HEK293 (cell line): ENCODE measurements at regions not wholly inside any gene's neighbourhood (a gene's known extent, or its start where the extent isn't known, plus 50 kb on each side); places are given as distances from the start of the nearest gene placed in this dataset.

Experiments
- CTCF ChIP-seq: fragments of 450-650 bp; formaldehyde crosslinking; IDR thresholded peaks from 2 replicates; pipeline ENCODE4 v1.5.1; 2016; ENCODE audit warnings: missing biosample characterization, missing genetic modification characterization
- GFI1B ChIP-seq: fragments of 450-650 bp; formaldehyde crosslinking; IDR thresholded peaks from 2 replicates; pipeline ENCODE4 v1.5.1; 2016; ENCODE audit warnings: missing biosample characterization, missing genetic modification characterization
- PRDM10 ChIP-seq: fragments of 450-650 bp; formaldehyde crosslinking; IDR thresholded peaks from 2 replicates; pipeline ENCODE4 v1.5.1; 2016; ENCODE audit warnings: missing biosample characterization, missing genetic modification characterization
- REST ChIP-seq: fragments of 450-650 bp; formaldehyde crosslinking; IDR thresholded peaks from 2 replicates; pipeline ENCODE4 v1.5.1; 2016; ENCODE audit warnings: missing biosample characterization, missing genetic modification characterization
- SETDB1 ChIP-seq: IDR thresholded peaks from one replicate; pipeline ENCODE4 v1.6.1; 2017; ENCODE audit warnings: mild to moderate bottlenecking, low read length, moderate library complexity, mixed read lengths; ENCODE audit not compliant: insufficient read length
- YY1 ChIP-seq: fragments of 450-650 bp; formaldehyde crosslinking; IDR thresholded peaks from 2 replicates; pipeline ENCODE4 v1.5.1; 2018; ENCODE audit warnings: missing biosample characterization, missing genetic modification characterization
- ZFP41 ChIP-seq: fragments of 450-650 bp; formaldehyde crosslinking; IDR thresholded peaks from 2 replicates; pipeline ENCODE4 v1.5.1; 2016; ENCODE audit warnings: missing biosample characterization, missing genetic modification characterization, borderline replicate concordance
- ZFP69B ChIP-seq: fragments of 450-650 bp; formaldehyde crosslinking; IDR thresholded peaks from 2 replicates; pipeline ENCODE4 v1.5.1; 2016; ENCODE audit warnings: missing biosample characterization, missing genetic modification characterization
- ZNF114 ChIP-seq: fragments of 450-650 bp; formaldehyde crosslinking; IDR thresholded peaks from 2 replicates; pipeline ENCODE4 v1.5.0; 2017; ENCODE audit warnings: missing biosample characterization, missing genetic modification characterization
- ZNF148 ChIP-seq: fragments of 450-650 bp; formaldehyde crosslinking; IDR thresholded peaks from 2 replicates; pipeline ENCODE4 v1.5.0; 2017; ENCODE audit warnings: missing biosample characterization, missing genetic modification characterization, borderline replicate concordance
- ZNF391 ChIP-seq: fragments of 450-650 bp; formaldehyde crosslinking; IDR thresholded peaks from 2 replicates; pipeline ENCODE4 v1.5.1; 2016; ENCODE audit warnings: low read depth, missing biosample characterization, missing genetic modification characterization, borderline replicate concordance
- ZNF555 ChIP-seq: fragments of 450-650 bp; formaldehyde crosslinking; conservative IDR thresholded peaks from 2 replicates; pipeline ENCODE4 v1.5.1; 2017; ENCODE audit warnings: missing biosample characterization, mild to moderate bottlenecking, missing genetic modification characterization, inconsistent platforms
- ZNF837 ChIP-seq: fragments of 450-650 bp; formaldehyde crosslinking; IDR thresholded peaks from 2 replicates; pipeline ENCODE4 v1.5.1; 2016; ENCODE audit warnings: missing biosample characterization, missing genetic modification characterization

- TF ChIP-seq CTCF (tag by site-specific recombination) (no peak), PRDM10 (no peak), ZNF837 (no peak), ZNF148 (tag by site-specific recombination) (no peak), ZNF114 (tag by site-specific recombination) (no peak), ZFP69B (tag by site-specific recombination) (no peak), ZNF555 (tag by site-specific recombination) (no peak), ZFP41 (tag by site-specific recombination) (no peak), GFI1B (tag by site-specific recombination) (no peak), YY1 (tag by site-specific recombination) (no peak), SETDB1 (no peak), REST (tag by site-specific recombination) (no peak), ZNF391 (no peak)
Measured at GRCh38 chr12:105858981-105859710, 279.6 kb downstream of the NUAK1 start.
